HepG2 (cell line): ENCODE measurements at regions not wholly inside any gene's neighbourhood (a gene's known extent, or its start where the extent isn't known, plus 50 kb on each side); places are given as distances from the start of the nearest gene placed in this dataset.

Experiments used
- ATF3 ChIP-seq: sonication (generic); formaldehyde crosslinking; IDR thresholded peaks from 2 replicates; pipeline ENCODE4 v1.4.0; 2020; ENCODE audit warnings: missing genetic modification reagents
- DRAP1 ChIP-seq: IDR thresholded peaks from 2 replicates; pipeline ENCODE4 v1.6.1; 2016; ENCODE audit warnings: missing genetic modification reagents, missing compliant biosample characterization
- GABPA ChIP-seq, 2 experiments: IDR thresholded peaks; 2 replicates each; pipeline ENCODE4 v1.6.1; 2011 to 2016; ENCODE audit warnings: low read depth in 2 of 2, low read length in 1 of 2, missing biosample characterization in 1 of 2, missing genetic modification characterization in 1 of 2
- JUND ChIP-seq: sonication (generic); formaldehyde crosslinking; IDR thresholded peaks from 2 replicates; pipeline ENCODE4 v1.8.0; 2022; ENCODE audit warnings: mild to moderate bottlenecking, missing genetic modification reagents
- MTA3 ChIP-seq: sonication (generic); formaldehyde crosslinking; IDR thresholded peaks from 2 replicates; pipeline ENCODE4 v1.4.0; 2020; ENCODE audit warnings: missing genetic modification reagents
- PLRG1 ChIP-seq: fragments of 450-650 bp; conservative IDR thresholded peaks from 2 replicates; pipeline ENCODE4 v1.6.1; 2016
- TAF1 ChIP-seq: sonication (generic); formaldehyde crosslinking; IDR thresholded peaks from 2 replicates; pipeline ENCODE4 v1.4.0; 2020; ENCODE audit warnings: missing genetic modification reagents
- USF2 ChIP-seq, 2 experiments: sonication (generic) in 1 of 2; formaldehyde crosslinking in 1 of 2; IDR thresholded peaks; 2 replicates each; pipeline versions ENCODE4 v1.5.1 to v1.6.1; 2011 to 2020; ENCODE audit warnings: borderline replicate concordance in 1 of 2, low read depth in 1 of 2, low read length in 1 of 2, mild to moderate bottlenecking in 1 of 2, missing genetic modification reagents in 1 of 2, moderate library complexity in 1 of 2
- ZBTB2 ChIP-seq: sonication (generic); formaldehyde crosslinking; IDR thresholded peaks from 2 replicates; pipeline ENCODE4 v1.8.0; 2022; ENCODE audit warnings: low read depth, missing genetic modification reagents
- ZSCAN9 ChIP-seq: IDR thresholded peaks from 2 replicates; pipeline ENCODE4 v1.6.1; 2016; ENCODE audit warnings: borderline replicate concordance
- TF ChIP-seq, protein P1 (sequence below), 2 experiments: IDR thresholded peaks; 2 replicates each; pipeline ENCODE4 v1.6.1; 2011 to 2012; ENCODE audit warnings: low read length in 2 of 2, borderline replicate concordance in 1 of 2, low read depth in 1 of 2, mild to moderate bottlenecking in 1 of 2, moderate library complexity in 1 of 2
- TF ChIP-seq, protein P2 (sequence below): sonication (generic); formaldehyde crosslinking; IDR thresholded peaks from 2 replicates; pipeline ENCODE4 v1.8.1; 2023; ENCODE audit warnings: mild to moderate bottlenecking, moderate library complexity, missing genetic modification reagents
- TF ChIP-seq, protein P3 (sequence below): sonication (generic); formaldehyde crosslinking; IDR thresholded peaks from 2 replicates; pipeline ENCODE4 v1.8.1; 2023; ENCODE audit warnings: mild to moderate bottlenecking, missing genetic modification reagents
- TF ChIP-seq, protein P4 (sequence below): sonication (generic); formaldehyde crosslinking; IDR thresholded peaks from 2 replicates; pipeline ENCODE4 v1.5.0; 2020; ENCODE audit warnings: mild to moderate bottlenecking, missing genetic modification reagents, moderate library complexity

DNA sequence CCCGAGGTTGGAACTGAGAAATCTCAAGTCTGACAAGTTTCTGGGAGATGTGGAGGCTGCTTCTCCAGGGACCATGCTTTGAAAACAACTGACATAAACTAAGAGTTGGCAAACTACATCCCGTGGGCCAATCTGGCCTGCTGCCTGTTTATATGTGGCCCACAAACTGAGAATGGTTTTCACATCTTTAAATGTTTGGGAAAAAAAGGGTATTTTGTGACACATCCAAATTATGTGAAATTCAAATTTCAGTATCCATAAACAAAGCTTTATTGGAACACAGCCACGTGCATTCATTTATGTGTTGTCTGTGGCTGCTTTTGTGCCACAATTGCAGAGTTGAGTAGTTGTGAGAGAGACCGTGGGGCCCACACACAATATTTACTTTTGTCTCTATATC is 163.8 kb upstream of the PIRT start:
- no peak for TF ChIP-seq ATF3 (CRISPR knock-in tag)
- no peak for TF ChIP-seq PLRG1
- no peak for TF ChIP-seq GABPA (IDR thresholded peaks at IDR 0.05; ENCODE audit: low read depth, low read length)
- TF ChIP-seq GABPA (CRISPR knock-in tag; IDR thresholded peaks at IDR 0.05; ENCODE audit: low read depth): no peak
- no peak for TF ChIP-seq JUND
- no peak for TF ChIP-seq ZBTB2 (CRISPR knock-in tag)
- no peak for TF ChIP-seq TAF1 (CRISPR knock-in tag)
- no peak for TF ChIP-seq DRAP1 (CRISPR knock-in tag)
- TF ChIP-seq, protein P1, sequence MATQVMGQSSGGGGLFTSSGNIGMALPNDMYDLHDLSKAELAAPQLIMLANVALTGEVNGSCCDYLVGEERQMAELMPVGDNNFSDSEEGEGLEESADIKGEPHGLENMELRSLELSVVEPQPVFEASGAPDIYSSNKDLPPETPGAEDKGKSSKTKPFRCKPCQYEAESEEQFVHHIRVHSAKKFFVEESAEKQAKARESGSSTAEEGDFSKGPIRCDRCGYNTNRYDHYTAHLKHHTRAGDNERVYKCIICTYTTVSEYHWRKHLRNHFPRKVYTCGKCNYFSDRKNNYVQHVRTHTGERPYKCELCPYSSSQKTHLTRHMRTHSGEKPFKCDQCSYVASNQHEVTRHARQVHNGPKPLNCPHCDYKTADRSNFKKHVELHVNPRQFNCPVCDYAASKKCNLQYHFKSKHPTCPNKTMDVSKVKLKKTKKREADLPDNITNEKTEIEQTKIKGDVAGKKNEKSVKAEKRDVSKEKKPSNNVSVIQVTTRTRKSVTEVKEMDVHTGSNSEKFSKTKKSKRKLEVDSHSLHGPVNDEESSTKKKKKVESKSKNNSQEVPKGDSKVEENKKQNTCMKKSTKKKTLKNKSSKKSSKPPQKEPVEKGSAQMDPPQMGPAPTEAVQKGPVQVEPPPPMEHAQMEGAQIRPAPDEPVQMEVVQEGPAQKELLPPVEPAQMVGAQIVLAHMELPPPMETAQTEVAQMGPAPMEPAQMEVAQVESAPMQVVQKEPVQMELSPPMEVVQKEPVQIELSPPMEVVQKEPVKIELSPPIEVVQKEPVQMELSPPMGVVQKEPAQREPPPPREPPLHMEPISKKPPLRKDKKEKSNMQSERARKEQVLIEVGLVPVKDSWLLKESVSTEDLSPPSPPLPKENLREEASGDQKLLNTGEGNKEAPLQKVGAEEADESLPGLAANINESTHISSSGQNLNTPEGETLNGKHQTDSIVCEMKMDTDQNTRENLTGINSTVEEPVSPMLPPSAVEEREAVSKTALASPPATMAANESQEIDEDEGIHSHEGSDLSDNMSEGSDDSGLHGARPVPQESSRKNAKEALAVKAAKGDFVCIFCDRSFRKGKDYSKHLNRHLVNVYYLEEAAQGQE (IDR thresholded peaks at IDR 0.05; ENCODE audit: borderline replicate concordance in 1 of 2, low read depth in 1 of 2, low read length in 2 of 2): no peak
- no peak for TF ChIP-seq ZSCAN9 (CRISPR knock-in tag)
- TF ChIP-seq MTA3: no peak
- TF ChIP-seq, protein P2, sequence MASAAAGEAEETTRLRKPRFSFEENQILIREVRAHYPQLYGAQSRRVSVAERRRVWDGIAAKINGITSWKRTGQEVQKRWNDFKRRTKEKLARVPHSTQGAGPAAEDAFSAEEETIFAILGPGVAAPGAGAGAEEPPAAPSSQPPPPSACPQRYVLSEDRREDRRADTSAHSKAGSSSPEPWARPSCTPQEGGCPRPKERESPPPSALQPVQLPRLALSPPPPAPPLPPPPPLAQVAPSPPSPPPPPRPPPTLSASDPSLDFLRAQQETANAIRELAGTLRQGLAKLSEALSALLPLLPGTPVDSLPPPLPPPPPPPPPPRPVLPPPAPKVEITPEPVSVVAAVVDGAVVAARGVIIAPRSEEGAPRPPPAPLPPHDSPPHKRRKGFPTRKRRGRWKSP (CRISPR knock-in tag): no peak
- TF ChIP-seq USF2 (IDR thresholded peaks at IDR 0.05; ENCODE audit: low read depth, low read length): no peak
- no peak for TF ChIP-seq USF2 (CRISPR knock-in tag; IDR thresholded peaks at IDR 0.05; ENCODE audit: borderline replicate concordance)
- TF ChIP-seq, protein P3, sequence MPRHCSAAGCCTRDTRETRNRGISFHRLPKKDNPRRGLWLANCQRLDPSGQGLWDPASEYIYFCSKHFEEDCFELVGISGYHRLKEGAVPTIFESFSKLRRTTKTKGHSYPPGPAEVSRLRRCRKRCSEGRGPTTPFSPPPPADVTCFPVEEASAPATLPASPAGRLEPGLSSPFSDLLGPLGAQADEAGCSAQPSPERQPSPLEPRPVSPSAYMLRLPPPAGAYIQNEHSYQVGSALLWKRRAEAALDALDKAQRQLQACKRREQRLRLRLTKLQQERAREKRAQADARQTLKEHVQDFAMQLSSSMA (CRISPR knock-in tag): no peak
- TF ChIP-seq, protein P4, sequence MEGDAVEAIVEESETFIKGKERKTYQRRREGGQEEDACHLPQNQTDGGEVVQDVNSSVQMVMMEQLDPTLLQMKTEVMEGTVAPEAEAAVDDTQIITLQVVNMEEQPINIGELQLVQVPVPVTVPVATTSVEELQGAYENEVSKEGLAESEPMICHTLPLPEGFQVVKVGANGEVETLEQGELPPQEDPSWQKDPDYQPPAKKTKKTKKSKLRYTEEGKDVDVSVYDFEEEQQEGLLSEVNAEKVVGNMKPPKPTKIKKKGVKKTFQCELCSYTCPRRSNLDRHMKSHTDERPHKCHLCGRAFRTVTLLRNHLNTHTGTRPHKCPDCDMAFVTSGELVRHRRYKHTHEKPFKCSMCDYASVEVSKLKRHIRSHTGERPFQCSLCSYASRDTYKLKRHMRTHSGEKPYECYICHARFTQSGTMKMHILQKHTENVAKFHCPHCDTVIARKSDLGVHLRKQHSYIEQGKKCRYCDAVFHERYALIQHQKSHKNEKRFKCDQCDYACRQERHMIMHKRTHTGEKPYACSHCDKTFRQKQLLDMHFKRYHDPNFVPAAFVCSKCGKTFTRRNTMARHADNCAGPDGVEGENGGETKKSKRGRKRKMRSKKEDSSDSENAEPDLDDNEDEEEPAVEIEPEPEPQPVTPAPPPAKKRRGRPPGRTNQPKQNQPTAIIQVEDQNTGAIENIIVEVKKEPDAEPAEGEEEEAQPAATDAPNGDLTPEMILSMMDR (CRISPR knock-in tag): no peak
